Small intestine (tissue), 7 donors: ENCODE measurements at regions not wholly inside any gene's neighbourhood (a gene's known extent, or its start where the extent isn't known, plus 50 kb on each side); places are given as distances from the start of the nearest gene placed in this dataset.
"Not testable (repeated sequence)": the region's sequence is repeated elsewhere in the genome, so short reads cannot be mapped to it uniquely, and the experiment has no call there.

Experiments used
- DNase-seq, 2 donors: peaks; one replicate each; pipeline versions ENCODE4 v3.0.0 to v3.0.0-alpha.2; 2013
- FAIRE-seq: peaks from 2 replicates; lab custom pipeline; 2012; peaks lifted over from hg19 to GRCh38; lab: Jason Lieb, UNC
- H3K27ac ChIP-seq, 3 donors: one replicate each; pipeline ENCODE4 v1.5.1; 2013; ENCODE audit warnings: low read length in 2 of 3, mild to moderate bottlenecking in 2 of 3, control low read depth in 1 of 3, inconsistent platforms in 1 of 3, low read depth in 1 of 3, moderate library complexity in 1 of 3
- H3K27me3 ChIP-seq, 3 donors: one replicate each; pipeline ENCODE4 v1.6.1; 2013; ENCODE audit warnings: low read length in 3 of 3, inconsistent platforms in 1 of 3; ENCODE audit not compliant: control insufficient read depth in 3 of 3, insufficient read depth in 3 of 3
- H3K36me3 ChIP-seq, 3 donors: one replicate each; pipeline ENCODE4 v1.6.1; 2013; ENCODE audit warnings: low read length in 3 of 3, inconsistent platforms in 1 of 3, low read depth in 1 of 3, mild to moderate bottlenecking in 1 of 3, moderate library complexity in 1 of 3; ENCODE audit not compliant: control insufficient read depth in 3 of 3, insufficient read depth in 2 of 3
- H3K4me1 ChIP-seq, 3 donors: one replicate each; pipeline ENCODE4 v1.6.1; 2013; ENCODE audit warnings: low read length in 2 of 3, inconsistent platforms in 1 of 3, low read depth in 1 of 3, mild to moderate bottlenecking in 1 of 3, moderate library complexity in 1 of 3; ENCODE audit not compliant: control insufficient read depth in 3 of 3, insufficient read depth in 2 of 3
- H3K4me3 ChIP-seq, 3 donors: one replicate each; pipeline ENCODE4 v1.5.1; 2013; ENCODE audit warnings: low read length in 3 of 3, control low read depth in 1 of 3, inconsistent platforms in 1 of 3, low read depth in 1 of 3, mild to moderate bottlenecking in 1 of 3, moderate library complexity in 1 of 3
- H3K9me3 ChIP-seq, 2 donors: one replicate each; pipeline ENCODE4 v1.6.1; 2013; ENCODE audit warnings: low read depth in 1 of 2, low read length in 1 of 2; ENCODE audit not compliant: control insufficient read depth in 2 of 2, insufficient read depth in 1 of 2
- WGBS, 3 donors: extraction: QIAGEN DNeasy Blood & Tissue Kit; methylation state at CpG; one replicate each; pipeline ENCODE4 v1.1.7; 2013; 5-methylcytosine and 5-hydroxymethylcytosine counted together
- donor health status: healthy with polysubstance abuse.
- donor health status: control.
- donor health status: control.
- donor health status: Bipolar disorder and iron deficiency.
- donor health status: healthy.

- FAIRE-seq: no peak
- no peaks in the 10 kb centered on the region for H3K36me3 ChIP-seq
- H3K9me3 ChIP-seq: no peaks in the 10 kb centered on the region
- WGBS, 3 donors: 40 to 69% (median 60%) methylated on average over 1 of the region's 1 CpG
- H3K27me3 ChIP-seq: no peaks in the 10 kb centered on the region
- H3K4me3 ChIP-seq: no peak overlapping the region
- DNase-seq: no peak
- H3K27ac ChIP-seq: no peak overlapping the region
- H3K4me1 ChIP-seq: no peaks in the 10 kb centered on the region
These were observed 144.5 kb upstream of the DST start for GRCh38 chr6:56787209-56787608.

GRCh38 chr6:56786256-56786655 lies 143.6 kb upstream of the DST start:
- no peaks in the 10 kb centered on the region for H3K9me3 ChIP-seq
- no peaks in the 10 kb centered on the region for H3K4me1 ChIP-seq
- WGBS, 3 donors: 79 to 95% (median 81%) methylated on average over 1 of the region's 1 CpG
- H3K4me3 ChIP-seq: no peak overlapping the region
- DNase-seq (no peak), FAIRE-seq (no peak)
- no peaks in the 10 kb centered on the region for H3K27me3 ChIP-seq
- H3K27ac ChIP-seq: no peak overlapping the region
- no peaks in the 10 kb centered on the region for H3K36me3 ChIP-seq

- not testable (repeated sequence) for H3K4me1 ChIP-seq, FAIRE-seq, DNase-seq, H3K9me3 ChIP-seq, H3K27ac ChIP-seq, H3K27me3 ChIP-seq, H3K4me3 ChIP-seq, H3K36me3 ChIP-seq
- 89 to 96% (median 90%) methylated on average over 19 of the region's 19 CpGs for WGBS, 3 donors
These were observed 142.8 kb upstream of the DST start for GRCh38 chr6:56785536-56785935.

GRCh38 chr6:56780109-56780508 lies 137.4 kb upstream of the DST start:
- not testable (repeated sequence) for H3K4me3 ChIP-seq, FAIRE-seq, H3K4me1 ChIP-seq, H3K27ac ChIP-seq, H3K27me3 ChIP-seq, H3K9me3 ChIP-seq, H3K36me3 ChIP-seq, DNase-seq
- WGBS, 3 donors: 85 to 95% (median 92%) methylated on average over 2 of the region's 2 CpGs

- not testable (repeated sequence) for DNase-seq, H3K27ac ChIP-seq, FAIRE-seq, H3K36me3 ChIP-seq, H3K4me3 ChIP-seq, H3K9me3 ChIP-seq, H3K27me3 ChIP-seq, H3K4me1 ChIP-seq
- 21 to 69% (median 54%) methylated on average over 1 of the region's 2 CpGs for WGBS, 3 donors
These were observed 135.8 kb upstream of the DST start for GRCh38 chr6:56778503-56778902.

GRCh38 chr6:56775498-56776166 lies 132.9 kb upstream of the DST start:
- FAIRE-seq (no peak), DNase-seq (no peak)
- H3K27me3 ChIP-seq: no peaks in the 10 kb centered on the region
- H3K27ac ChIP-seq: no peak overlapping the region
- no peaks in the 10 kb centered on the region for H3K9me3 ChIP-seq
- no peaks in the 10 kb centered on the region for H3K36me3 ChIP-seq
- no peaks in the 10 kb centered on the region for H3K4me1 ChIP-seq
- no peak overlapping the region for H3K4me3 ChIP-seq
- WGBS, 3 donors: 71 to 77% (median 76%) methylated on average over 4 of the region's 4 CpGs

- Histone ChIP-seq H3K4me1 (no peaks in the 10 kb centered on the region), H3K27me3 (no peaks in the 10 kb centered on the region), H3K9me3 (no peaks in the 10 kb centered on the region), H3K4me3 (no peak overlapping the region), H3K27ac (no peak overlapping the region), H3K36me3 (no peaks in the 10 kb centered on the region)
- DNase-seq (no peak), FAIRE-seq (no peak)
- WGBS, 3 donors: 73 to 78% (median 77%) methylated on average over 1 of the region's 1 CpG
These were observed 130.1 kb upstream of the DST start for GRCh38 chr6:56772737-56773184.

GRCh38 chr6:56771929-56772607 lies 129.4 kb upstream of the DST start:
- WGBS, 3 donors: 90 to 91% (median 90%) methylated on average over 7 of the region's 7 CpGs

More at GRCh38 chr6:56771929-56772607, 129.4 kb upstream of the DST start:
- DNase-seq (no peak), FAIRE-seq (no peak)
- H3K9me3 ChIP-seq: no peaks in the 10 kb centered on the region
- H3K27ac ChIP-seq: no peak overlapping the region
- no peaks in the 10 kb centered on the region for H3K27me3 ChIP-seq
- H3K36me3 ChIP-seq: no peaks in the 10 kb centered on the region
- H3K4me1 ChIP-seq: no peaks in the 10 kb centered on the region
- no peak overlapping the region for H3K4me3 ChIP-seq
